GM11168 (cell line): ENCODE measurements at regions not wholly inside any gene's neighbourhood (a gene's known extent, or its start where the extent isn't known, plus 50 kb on each side); places are given as distances from the start of the nearest gene placed in this dataset.
"Not testable (repeated sequence)": the region's sequence is repeated elsewhere in the genome, so short reads cannot be mapped to it uniquely, and the experiment has no call there.

Experiments
- in situ Hi-C: fragments of 300-500 bp; cut with MboI; formaldehyde crosslinking; loops from one replicate; pipeline ENCODE4 v1.12.0; 2022; ENCODE audit warnings: low sequenced_read_pairs; ENCODE audit not compliant: unreplicated experiment

- in situ Hi-C loops: no loop called here
Measured at GRCh38 chr5:96483878-96484277, 50.8 kb upstream of the PCSK1 start.

GRCh38 chr5:96487859-96488258 lies 54.8 kb upstream of the PCSK1 start:
- in situ Hi-C loops: no loop called here

DNA sequence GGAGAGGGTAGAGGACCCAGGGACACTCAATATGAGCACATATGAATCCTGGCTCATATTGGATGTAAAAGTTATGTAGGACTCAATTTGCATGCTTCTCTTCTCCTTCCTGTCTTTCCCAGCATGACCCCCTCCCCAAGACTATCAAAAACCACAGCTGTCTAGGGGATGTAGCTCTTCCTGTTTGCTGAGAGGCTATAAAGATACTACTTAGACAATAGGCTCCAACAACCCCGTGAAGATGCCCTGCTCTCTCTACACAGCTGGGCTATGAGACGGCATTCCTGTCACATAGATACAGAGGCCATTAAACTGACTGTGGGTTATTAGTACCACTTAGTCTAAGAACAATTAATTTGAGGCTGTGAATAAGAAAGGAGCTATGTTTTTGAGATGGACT lies 56.5 kb upstream of the PCSK1 start:
- in situ Hi-C loops: no loop called here

DNA sequence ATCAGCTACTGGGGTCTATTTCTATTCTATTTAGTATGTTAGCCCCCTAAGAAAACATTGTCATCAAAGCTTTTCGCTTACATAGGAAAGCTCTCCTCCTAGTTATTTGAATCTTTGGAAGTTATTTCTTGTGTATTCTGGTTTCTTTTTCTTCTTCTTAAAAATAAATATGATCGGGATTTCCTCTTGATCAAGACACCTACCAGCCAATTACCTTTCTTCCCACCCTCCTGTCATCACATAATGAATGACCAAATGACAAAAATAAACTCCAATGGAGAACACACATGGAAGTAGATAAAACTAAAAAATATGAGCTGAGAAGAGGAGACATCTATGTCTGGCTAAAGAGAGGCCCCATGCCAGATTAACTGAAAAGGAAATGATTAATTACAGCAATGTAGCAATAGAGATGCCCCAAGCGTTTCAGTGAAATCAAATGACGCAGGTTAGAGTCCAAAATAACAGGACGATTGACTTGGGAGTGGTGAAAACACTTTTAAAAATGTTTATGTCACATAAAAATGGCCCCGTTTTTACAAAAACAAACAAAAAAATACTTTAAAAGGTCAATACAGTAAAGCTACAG lies 59.5 kb upstream of the PCSK1 start:
- in situ Hi-C loops: no loop called here

DNA sequence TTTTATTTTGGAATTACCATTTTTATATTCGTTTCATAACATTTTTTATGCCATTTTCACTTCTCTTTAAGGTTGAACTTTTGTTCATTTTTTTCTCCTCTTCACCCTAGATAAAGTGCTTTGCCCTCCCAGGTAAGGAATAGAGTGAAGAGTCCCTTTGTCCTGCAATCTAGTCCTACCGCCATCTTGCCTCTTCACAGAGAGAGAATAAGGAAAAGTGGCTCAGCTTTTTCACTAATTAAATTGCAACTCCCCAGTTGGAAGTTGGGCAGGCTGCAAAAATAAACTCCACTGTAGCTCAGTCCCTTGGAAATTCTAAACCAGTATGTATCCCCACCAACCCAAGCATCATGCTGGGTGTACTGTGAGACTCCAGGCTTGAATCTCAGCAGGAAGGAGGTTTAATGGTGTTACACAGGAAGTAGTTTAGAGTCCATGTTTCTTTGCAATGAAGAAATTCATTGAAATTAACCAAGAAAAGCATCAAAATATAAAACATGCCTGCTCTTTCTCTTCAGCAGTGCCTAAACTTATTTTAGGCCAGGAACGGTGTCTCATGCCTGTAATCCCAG lies 60.3 kb upstream of the PCSK1 start:
- in situ Hi-C loops: no loop called here

- in situ Hi-C loops: not testable (repeated sequence)
Measured at GRCh38 chr5:96495412-96495811, 62.4 kb upstream of the PCSK1 start.

DNA sequence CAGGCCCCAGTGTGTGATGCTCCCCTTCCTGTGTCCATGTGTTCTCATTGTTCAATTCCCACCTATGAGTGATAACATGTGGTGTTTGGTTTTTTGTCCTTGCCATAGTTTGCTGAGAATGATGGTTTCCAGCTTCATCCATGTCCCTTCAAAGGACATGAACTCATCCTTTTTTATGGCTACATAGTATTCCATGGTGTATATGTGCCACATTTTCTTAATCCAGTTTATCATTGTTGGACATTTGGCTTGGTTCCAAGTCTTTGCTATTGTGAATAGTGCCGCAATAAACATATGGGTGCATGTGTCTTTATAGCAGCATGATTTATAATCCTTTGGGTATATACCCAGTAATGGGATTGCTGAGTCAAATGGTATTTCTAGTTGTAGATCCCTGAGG lies 64.0 kb upstream of the PCSK1 start:
- in situ Hi-C loops: not testable (repeated sequence)

DNA sequence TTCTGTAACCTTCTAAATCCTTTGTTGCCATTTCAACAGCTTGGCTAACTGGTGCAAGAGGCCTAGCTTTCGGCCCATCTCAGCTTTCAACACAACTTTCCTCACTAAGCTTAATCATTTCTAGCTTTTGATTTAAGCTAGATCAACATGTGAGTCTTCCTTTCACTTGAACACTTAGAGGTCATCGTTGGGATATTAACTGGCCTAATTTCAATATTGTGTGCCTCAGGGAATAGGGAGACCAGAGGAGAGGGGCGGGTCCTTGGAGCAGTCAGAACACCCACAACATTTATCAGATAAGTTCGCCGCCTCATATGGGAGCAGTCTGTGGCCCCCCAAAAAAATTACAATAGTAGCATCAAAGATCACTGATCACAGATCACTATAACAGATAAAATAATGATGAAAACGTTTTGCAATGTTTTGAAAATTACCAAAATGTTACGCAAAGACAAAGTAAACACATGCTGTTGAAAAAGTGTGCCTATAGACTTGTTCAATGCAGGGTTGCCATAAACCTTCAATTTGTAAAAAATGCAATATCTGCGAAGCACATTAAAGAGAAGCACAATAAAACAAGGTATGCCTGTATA lies 66.8 kb upstream of the PCSK1 start:
- in situ Hi-C loops: no loop called here

- in situ Hi-C loops: no loop called here
Measured at GRCh38 chr5:96501991-96502646, 69.1 kb upstream of the PCSK1 start.

GRCh38 chr5:96503501-96504236 lies 70.6 kb upstream of the PCSK1 start:
- in situ Hi-C loops: no loop called here

- in situ Hi-C loops: no loop called here
Measured at GRCh38 chr5:96506376-96506775, 73.3 kb upstream of the PCSK1 start.

DNA sequence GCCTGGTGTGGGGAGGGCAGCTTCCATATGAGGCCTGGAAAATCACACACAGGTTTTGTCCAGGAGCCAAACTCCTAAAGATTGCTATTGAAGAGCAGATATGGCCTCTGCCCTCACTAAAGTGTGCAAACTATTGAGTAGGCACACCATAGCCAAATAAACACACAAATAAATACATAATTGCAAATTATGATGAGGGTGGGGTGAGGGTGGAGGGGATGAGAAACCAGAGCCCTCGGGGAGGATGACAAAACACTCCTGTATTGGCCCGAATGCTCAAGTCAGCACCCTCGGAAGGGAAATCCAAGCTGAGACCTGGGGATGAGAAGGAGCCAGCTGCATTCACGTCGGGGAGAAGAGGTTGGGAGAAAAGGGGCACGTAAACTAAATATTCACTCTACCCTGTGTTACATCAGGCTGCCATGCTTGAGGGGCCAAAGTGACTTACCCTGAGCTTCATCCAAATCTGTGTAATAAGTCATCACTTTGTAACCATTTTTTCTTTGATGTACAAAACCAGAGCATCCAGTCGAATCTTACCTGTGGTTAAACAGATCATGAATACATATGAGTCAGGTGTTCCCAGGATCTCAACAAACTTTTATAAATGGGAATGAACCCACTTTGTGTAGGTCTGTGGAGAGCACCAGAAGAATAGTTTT lies 73.9 kb upstream of the PCSK1 start:
- in situ Hi-C loops: no loop called here

DNA sequence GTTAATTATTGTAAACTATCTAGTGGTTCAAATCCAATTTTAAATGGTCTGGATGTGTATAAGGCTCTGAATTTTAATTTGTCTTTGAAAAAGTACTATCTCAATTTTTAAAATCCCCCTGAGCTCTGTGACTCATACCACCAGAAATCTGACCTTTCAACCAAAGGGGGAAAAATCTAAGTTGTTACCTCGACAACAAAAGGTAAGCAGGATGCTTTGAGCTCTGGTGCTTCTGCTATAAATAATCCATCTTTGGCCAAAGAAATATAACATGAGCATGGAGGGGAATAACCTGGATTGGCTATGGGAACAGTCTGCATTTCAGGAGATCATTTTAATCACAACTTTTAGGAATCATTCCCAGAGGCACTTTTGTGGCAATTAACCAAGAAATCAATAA lies 76.3 kb upstream of the PCSK1 start:
- in situ Hi-C loops: no loop called here

DNA sequence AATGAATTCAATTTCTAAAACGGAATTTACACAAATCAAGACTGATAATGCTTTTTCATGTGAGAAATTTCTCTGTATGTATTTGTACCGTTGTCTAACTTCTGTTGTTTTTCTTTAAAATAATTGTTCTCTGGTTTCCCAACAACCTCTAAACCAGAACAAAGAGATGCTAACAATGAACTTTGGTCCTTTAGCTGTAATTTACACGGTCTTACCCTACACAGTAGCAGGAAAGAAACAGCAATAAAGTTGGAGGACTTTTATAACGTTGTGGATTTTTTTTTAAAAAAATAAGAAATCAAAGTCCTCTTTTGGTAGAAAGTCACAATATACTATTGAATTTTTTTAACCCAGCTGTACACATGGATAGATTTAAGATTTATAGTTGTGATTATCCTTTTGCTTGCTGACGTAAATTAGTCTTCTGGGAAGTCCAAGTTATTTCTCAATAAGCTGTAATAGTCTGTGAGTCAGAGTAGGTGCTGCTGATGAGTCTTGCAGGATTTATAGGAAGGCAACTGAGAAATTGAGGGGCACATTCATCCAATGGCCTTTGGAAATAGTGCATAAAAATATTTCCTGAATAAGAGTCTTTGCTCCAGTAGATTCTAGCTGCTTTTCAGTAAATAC lies 76.8 kb upstream of the PCSK1 start:
- in situ Hi-C loops: no loop called here

DNA sequence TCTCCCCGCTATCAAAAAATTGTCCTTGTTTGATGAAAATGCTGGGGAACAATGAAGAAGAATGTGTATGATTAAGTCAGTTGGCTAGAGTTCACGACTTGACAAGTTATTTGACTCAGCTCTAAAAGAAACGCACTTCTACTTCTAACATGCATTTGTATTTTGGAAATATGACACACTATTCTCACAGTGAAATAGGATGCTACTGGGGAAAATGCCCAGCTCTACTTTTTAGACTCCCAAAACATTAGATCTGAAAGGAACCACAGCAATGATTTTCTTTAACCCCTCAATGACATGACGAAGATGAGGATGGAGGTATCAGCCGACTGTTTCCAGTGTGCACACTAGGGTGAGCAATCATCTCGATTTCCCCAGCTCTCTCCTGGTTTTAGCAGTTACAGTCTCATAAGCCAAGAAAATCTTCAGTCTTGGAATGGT lies 83.6 kb upstream of the PCSK1 start:
- in situ Hi-C loops: no loop called here

GRCh38 chr5:96517295-96517694 lies 84.2 kb upstream of the PCSK1 start:
- in situ Hi-C loops: no loop called here

DNA sequence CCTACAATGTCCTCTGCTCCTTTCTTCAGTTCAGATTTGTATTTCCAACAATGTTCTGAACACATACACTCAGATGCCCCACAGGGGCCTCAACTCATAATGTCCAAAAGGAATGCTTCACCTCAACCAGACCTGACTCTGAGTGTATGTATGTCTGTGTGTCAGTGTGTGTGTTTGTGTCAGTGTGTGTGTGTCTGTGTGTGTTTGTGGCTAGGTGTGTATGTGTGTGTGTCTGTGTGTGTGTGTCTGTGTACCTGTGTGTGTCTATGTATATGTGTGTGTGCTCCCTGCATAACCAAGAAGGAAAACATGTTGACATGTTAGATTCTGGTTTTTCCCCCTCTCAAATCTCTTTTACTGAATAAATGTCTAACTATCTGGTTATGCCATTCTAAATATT lies 87.3 kb upstream of the PCSK1 start:
- in situ Hi-C loops: no loop called here

DNA sequence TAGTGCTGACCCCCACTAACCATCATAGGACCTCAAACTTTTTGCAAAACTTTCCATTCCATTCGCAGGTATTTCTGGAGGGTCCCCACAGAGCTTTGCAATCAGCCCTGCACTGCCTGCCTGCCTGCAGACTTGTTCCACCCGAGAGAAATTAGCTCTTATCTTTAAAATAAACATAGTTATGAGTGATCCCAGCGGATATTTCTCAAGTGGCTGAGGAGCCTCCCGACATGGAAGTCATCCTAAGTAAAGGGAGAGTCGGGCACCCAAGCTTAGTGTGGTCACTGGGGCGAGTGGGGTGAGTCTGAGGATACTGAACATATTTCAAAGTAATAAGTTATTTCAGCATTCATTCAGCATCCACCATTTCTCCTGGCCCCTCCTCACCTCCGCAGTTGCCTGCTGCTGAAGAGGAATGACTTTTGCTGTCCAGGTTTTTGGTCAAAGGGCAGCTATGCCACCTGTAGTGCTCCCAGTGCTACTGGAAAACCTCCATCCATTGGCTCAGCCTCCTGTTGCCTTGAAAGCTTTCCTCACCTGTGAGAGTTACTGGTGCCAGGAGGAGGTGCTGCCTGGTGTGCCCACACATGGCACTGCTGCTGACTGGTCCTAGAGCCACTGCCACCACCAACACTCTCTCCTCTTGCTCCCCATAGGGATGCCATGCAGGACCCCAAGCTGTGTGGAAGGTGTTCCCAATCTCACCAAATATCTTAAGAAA lies 89.7 kb upstream of the PCSK1 start:
- in situ Hi-C loops: no loop called here
